ENCODE measurements at regions not wholly inside any gene's neighbourhood (a gene's known extent, or its start where the extent isn't known, plus 50 kb on each side); places are given as distances from the start of the nearest gene placed in this dataset.

- no peak overlapping the region for H3K4me3 ChIP-seq (replicated peaks in 1 of 2; ENCODE audit: low read depth in 2 of 2, low read length in 2 of 2)
- TF ChIP-seq CTCF (IDR thresholded peaks at IDR 0.05; ENCODE audit: low read depth, low read length), result no peak
- DNase-seq (ENCODE audit: low read depth in 2 of 2), result no peak
These were observed 98.2 kb upstream of the SLC22A11 start for GRCh38 chr11:64457416-64458010.

- peak in 1 of 2 donors; percentile 18 for DNase-seq (ENCODE audit: low read depth in 2 of 2)
- TF ChIP-seq CTCF (IDR thresholded peaks at IDR 0.05; ENCODE audit: low read depth, low read length), result no peak
- no peak overlapping the region for H3K4me3 ChIP-seq (replicated peaks in 1 of 2; ENCODE audit: low read depth in 2 of 2, low read length in 2 of 2)
These were observed 96.7 kb upstream of the SLC22A11 start for GRCh38 chr11:64458997-64459396.

- no peak for DNase-seq (ENCODE audit: low read depth in 2 of 2)
- no peak overlapping the region for H3K4me3 ChIP-seq (replicated peaks in 1 of 2; ENCODE audit: low read depth in 2 of 2, low read length in 2 of 2)
- no peak for TF ChIP-seq CTCF (IDR thresholded peaks at IDR 0.05; ENCODE audit: low read depth, low read length)
These were observed 96.1 kb upstream of the SLC22A11 start for GRCh38 chr11:64459609-64460008.

GRCh38 chr11:64461081-64461480 lies 94.7 kb upstream of the SLC22A11 start:
- DNase-seq (ENCODE audit: low read depth in 2 of 2), result no peak
- TF ChIP-seq CTCF (IDR thresholded peaks at IDR 0.05; ENCODE audit: low read depth, low read length), result no peak
- H3K4me3 ChIP-seq (replicated peaks in 1 of 2; ENCODE audit: low read depth in 2 of 2, low read length in 2 of 2), result no peak overlapping the region

GRCh38 chr11:64466115-64466718 lies 89.5 kb upstream of the SLC22A11 start:
- no peak for TF ChIP-seq CTCF (IDR thresholded peaks at IDR 0.05; ENCODE audit: low read depth, low read length)
- no peak for DNase-seq (ENCODE audit: low read depth in 2 of 2)
- no peak overlapping the region for H3K4me3 ChIP-seq (replicated peaks in 1 of 2; ENCODE audit: low read depth in 2 of 2, low read length in 2 of 2)

- DNase-seq (ENCODE audit: low read depth in 2 of 2), result no peak
- no peak overlapping the region for H3K4me3 ChIP-seq (replicated peaks in 1 of 2; ENCODE audit: low read depth in 2 of 2, low read length in 2 of 2)
- no peak for TF ChIP-seq CTCF (IDR thresholded peaks at IDR 0.05; ENCODE audit: low read depth, low read length)
These were observed 86.5 kb upstream of the SLC22A11 start for GRCh38 chr11:64469288-64469687.

Data from cardiac fibroblast (primary cell).